RPMI8226 (cell line): ENCODE measurements at regions not wholly inside any gene's neighbourhood (a gene's known extent, or its start where the extent isn't known, plus 50 kb on each side); places are given as distances from the start of the nearest gene placed in this dataset.

Experiments
- DNase-seq: peaks from one replicate; pipeline ENCODE4 v3.0.0-alpha.2; 2015

- DNase-seq: no peak
Observed at GRCh38 chr6:14339172-14339571, 221.6 kb downstream of the CD83 start.

- DNase-seq: peak; percentile 67
Observed at GRCh38 chr6:14339711-14340584, 222.4 kb downstream of the CD83 start.

GRCh38 chr6:14344486-14344885 lies 226.9 kb downstream of the CD83 start:
- no peak for DNase-seq

- DNase-seq: peak; percentile 24
Observed at GRCh38 chr6:14348389-14348788, 230.8 kb downstream of the CD83 start.

GRCh38 chr6:14349507-14349906 lies 231.9 kb downstream of the CD83 start:
- DNase-seq: no peak

- no peak for DNase-seq
Observed at GRCh38 chr6:14350210-14350609, 232.6 kb downstream of the CD83 start.

GRCh38 chr6:14353281-14353680 lies 235.7 kb downstream of the CD83 start:
- no peak for DNase-seq

- no peak for DNase-seq
Observed at GRCh38 chr6:14353798-14354197, 236.2 kb downstream of the CD83 start.

- DNase-seq: peak; percentile 84
Observed at GRCh38 chr6:14354919-14355572, 237.5 kb downstream of the CD83 start.

GRCh38 chr6:14359438-14359837 lies 241.9 kb downstream of the CD83 start:
- no peak for DNase-seq

GRCh38 chr6:14360565-14360964 lies 243.0 kb downstream of the CD83 start:
- DNase-seq: no peak

GRCh38 chr6:14361297-14361696 lies 243.7 kb downstream of the CD83 start:
- no peak for DNase-seq

GRCh38 chr6:14361956-14362587 lies 244.5 kb downstream of the CD83 start:
- no peak for DNase-seq

- DNase-seq: no peak
Observed at GRCh38 chr6:14364370-14364769, 246.8 kb downstream of the CD83 start.

GRCh38 chr6:14365393-14365792 lies 247.8 kb downstream of the CD83 start:
- DNase-seq: no peak

GRCh38 chr6:14366315-14366714 lies 248.7 kb downstream of the CD83 start:
- no peak for DNase-seq

- DNase-seq: no peak
Observed at GRCh38 chr6:14366872-14367271, 249.3 kb downstream of the CD83 start.

GRCh38 chr6:14367296-14367695 lies 249.7 kb downstream of the CD83 start:
- no peak for DNase-seq

- no peak for DNase-seq
Observed at GRCh38 chr6:14369717-14370116, 252.1 kb downstream of the CD83 start.

GRCh38 chr6:14371530-14371929 lies 254.0 kb downstream of the CD83 start:
- no peak for DNase-seq

GRCh38 chr6:14372734-14373489 lies 255.3 kb downstream of the CD83 start:
- peak; percentile 65 for DNase-seq

GRCh38 chr6:14373648-14374437 lies 256.3 kb downstream of the CD83 start:
- no peak for DNase-seq
